Chondrocyte (in vitro differentiated cells): ENCODE measurements at regions not wholly inside any gene's neighbourhood (a gene's known extent, or its start where the extent isn't known, plus 50 kb on each side); places are given as distances from the start of the nearest gene placed in this dataset.

Experiments used
- DNase-seq: peaks from one replicate; pipeline ENCODE4 v3.0.0; 2021; ENCODE audit warnings: mixed read lengths, low spot score
- H3K27ac Mint-ChIP-seq: one replicate; pipeline ENCODE4 v1.8.0; 2021; ENCODE audit warnings: mild to moderate bottlenecking, moderate library complexity, mixed read lengths; ENCODE audit not compliant: unreplicated experiment
- H3K27me3 Mint-ChIP-seq: 2 replicates; pipeline ENCODE4 v1.8.0; 2021; ENCODE audit warnings: low read depth, mixed read lengths
- H3K36me3 Mint-ChIP-seq: 2 replicates; pipeline ENCODE4 v1.8.0; 2021; ENCODE audit warnings: low read depth, mixed read lengths
- H3K4me1 Mint-ChIP-seq: 2 replicates; pipeline ENCODE4 v1.8.0; 2021; ENCODE audit warnings: low read depth, mild to moderate bottlenecking, mixed read lengths
- H3K4me3 Mint-ChIP-seq: one replicate; pipeline ENCODE4 v1.8.0; 2021; ENCODE audit warnings: mild to moderate bottlenecking, moderate library complexity, mixed read lengths; ENCODE audit not compliant: unreplicated experiment
- H3K9me3 Mint-ChIP-seq: 2 replicates; pipeline ENCODE4 v1.8.0; 2021; ENCODE audit warnings: low read depth, mixed read lengths
- TF ChIP-seq, protein P1 (sequence below): fragments of 200-600 bp; sonication (generic); IDR thresholded peaks from 2 replicates; pipeline ENCODE4 v1.5.0; 2021; ENCODE audit warnings: antibody characterized with exemption, mild to moderate bottlenecking, moderate library complexity

GRCh38 chr11:62046568-62047100 is 77.2 kb upstream of the INCENP start:
- TF ChIP-seq, protein P1, sequence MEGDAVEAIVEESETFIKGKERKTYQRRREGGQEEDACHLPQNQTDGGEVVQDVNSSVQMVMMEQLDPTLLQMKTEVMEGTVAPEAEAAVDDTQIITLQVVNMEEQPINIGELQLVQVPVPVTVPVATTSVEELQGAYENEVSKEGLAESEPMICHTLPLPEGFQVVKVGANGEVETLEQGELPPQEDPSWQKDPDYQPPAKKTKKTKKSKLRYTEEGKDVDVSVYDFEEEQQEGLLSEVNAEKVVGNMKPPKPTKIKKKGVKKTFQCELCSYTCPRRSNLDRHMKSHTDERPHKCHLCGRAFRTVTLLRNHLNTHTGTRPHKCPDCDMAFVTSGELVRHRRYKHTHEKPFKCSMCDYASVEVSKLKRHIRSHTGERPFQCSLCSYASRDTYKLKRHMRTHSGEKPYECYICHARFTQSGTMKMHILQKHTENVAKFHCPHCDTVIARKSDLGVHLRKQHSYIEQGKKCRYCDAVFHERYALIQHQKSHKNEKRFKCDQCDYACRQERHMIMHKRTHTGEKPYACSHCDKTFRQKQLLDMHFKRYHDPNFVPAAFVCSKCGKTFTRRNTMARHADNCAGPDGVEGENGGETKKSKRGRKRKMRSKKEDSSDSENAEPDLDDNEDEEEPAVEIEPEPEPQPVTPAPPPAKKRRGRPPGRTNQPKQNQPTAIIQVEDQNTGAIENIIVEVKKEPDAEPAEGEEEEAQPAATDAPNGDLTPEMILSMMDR = no peak
- Mint-ChIP-seq H3K27me3 (no peaks in the 10 kb centered on the region), H3K4me1 (peaks cover 10% of the 10 kb centered on the region), H3K9me3 (no peaks in the 10 kb centered on the region), H3K4me3 (no peak overlapping the region), H3K36me3 (no peaks in the 10 kb centered on the region), H3K27ac (no peak overlapping the region)
- no peak for DNase-seq

GRCh38 chr11:62044639-62045121 is 77.2 kb upstream of the FTH1 start:
- peaks cover 10% of the 10 kb centered on the region for H3K4me1 Mint-ChIP-seq
- H3K27ac Mint-ChIP-seq = no peak overlapping the region
- TF ChIP-seq, protein P1 = no peak
- H3K36me3 Mint-ChIP-seq = no peaks in the 10 kb centered on the region
- no peak for DNase-seq
- no peaks in the 10 kb centered on the region for H3K9me3 Mint-ChIP-seq
- no peaks in the 10 kb centered on the region for H3K27me3 Mint-ChIP-seq
- H3K4me3 Mint-ChIP-seq = no peak overlapping the region

- Mint-ChIP-seq H3K36me3 (no peaks in the 10 kb centered on the region), H3K9me3 (peaks cover 5% of the 10 kb centered on the region), H3K4me1 (no peaks in the 10 kb centered on the region), H3K27ac (no peak overlapping the region), H3K4me3 (no peak overlapping the region), H3K27me3 (no peaks in the 10 kb centered on the region)
- DNase-seq = no peak
- TF ChIP-seq, protein P1 = no peak
Observed at GRCh38 chr11:62035293-62035692, 67.9 kb upstream of the FTH1 start.

- H3K27ac Mint-ChIP-seq = peak overlapping the region; percentile 8
- no peaks in the 10 kb centered on the region for H3K36me3 Mint-ChIP-seq
- DNase-seq = no peak
- no peak overlapping the region for H3K4me3 Mint-ChIP-seq
- peaks cover 5% of the 10 kb centered on the region for H3K9me3 Mint-ChIP-seq
- TF ChIP-seq, protein P1 = no peak
- no peaks in the 10 kb centered on the region for H3K4me1 Mint-ChIP-seq
- H3K27me3 Mint-ChIP-seq = no peaks in the 10 kb centered on the region
Observed at GRCh38 chr11:62034036-62034338, 66.6 kb upstream of the FTH1 start.

GRCh38 chr11:62033191-62034035 is 66.0 kb upstream of the FTH1 start:
- DNase-seq = no peak
- no peaks in the 10 kb centered on the region for H3K4me1 Mint-ChIP-seq
- TF ChIP-seq, protein P1 = no peak
- no peak overlapping the region for H3K27ac Mint-ChIP-seq
- no peak overlapping the region for H3K4me3 Mint-ChIP-seq
- H3K27me3 Mint-ChIP-seq = no peaks in the 10 kb centered on the region
- peaks cover under 1% of the 10 kb centered on the region for H3K9me3 Mint-ChIP-seq
- no peaks in the 10 kb centered on the region for H3K36me3 Mint-ChIP-seq
